ENCODE measurements at regions not wholly inside any gene's neighbourhood (a gene's known extent, or its start where the extent isn't known, plus 50 kb on each side); places are given as distances from the start of the nearest gene placed in this dataset.

GRCh38 chr12:34526946-34527345 is 504.6 kb downstream of the ALG10 start:
- H3K36me3 Mint-ChIP-seq (ENCODE audit: low read depth), result no peaks in the 10 kb centered on the region
- no peaks in the 10 kb centered on the region for H3K4me1 Mint-ChIP-seq (ENCODE audit: low read depth)
- peaks cover 80% of the 10 kb centered on the region for H3K9me3 Mint-ChIP-seq
- no peak overlapping the region for H3K4me3 Mint-ChIP-seq
- H3K27me3 Mint-ChIP-seq, result no peaks in the 10 kb centered on the region
- intact Hi-C loops (cut with micrococcal nuclease), result no loop called here
- H3K27ac Mint-ChIP-seq, result no peak overlapping the region

- Mint-ChIP-seq H3K36me3 (ENCODE audit: low read depth) (no peaks in the 10 kb centered on the region), H3K4me3 (no peak overlapping the region), H3K27ac (no peak overlapping the region), H3K9me3 (peaks cover 91% of the 10 kb centered on the region), H3K27me3 (no peaks in the 10 kb centered on the region), H3K4me1 (ENCODE audit: low read depth) (no peaks in the 10 kb centered on the region)
- intact Hi-C loops (cut with micrococcal nuclease), result no loop called here
These were observed 525.0 kb downstream of the ALG10 start for GRCh38 chr12:34547276-34547675.

- Mint-ChIP-seq H3K4me3 (no peak overlapping the region), H3K9me3 (peaks cover 95% of the 10 kb centered on the region), H3K27ac (no peak overlapping the region), H3K27me3 (no peaks in the 10 kb centered on the region), H3K36me3 (ENCODE audit: low read depth) (no peaks in the 10 kb centered on the region), H3K4me1 (ENCODE audit: low read depth) (no peaks in the 10 kb centered on the region)
- intact Hi-C loops (cut with micrococcal nuclease), result no loop called here
These were observed 569.7 kb downstream of the ALG10 start for GRCh38 chr12:34591966-34592365.

- Mint-ChIP-seq H3K27ac (no peak overlapping the region), H3K27me3 (no peaks in the 10 kb centered on the region), H3K9me3 (peaks cover 99% of the 10 kb centered on the region), H3K4me1 (ENCODE audit: low read depth) (no peaks in the 10 kb centered on the region), H3K4me3 (no peak overlapping the region), H3K36me3 (ENCODE audit: low read depth) (no peaks in the 10 kb centered on the region)
- intact Hi-C loops (cut with micrococcal nuclease), result no loop called here
These were observed 573.7 kb downstream of the ALG10 start for GRCh38 chr12:34595749-34596733.

GRCh38 chr12:34597548-34598351 is 575.5 kb downstream of the ALG10 start:
- intact Hi-C loops (cut with micrococcal nuclease), result no loop called here
- Mint-ChIP-seq H3K9me3 (peaks cover 99% of the 10 kb centered on the region), H3K36me3 (ENCODE audit: low read depth) (no peaks in the 10 kb centered on the region), H3K27me3 (no peaks in the 10 kb centered on the region), H3K27ac (no peak overlapping the region), H3K4me3 (no peak overlapping the region), H3K4me1 (ENCODE audit: low read depth) (no peaks in the 10 kb centered on the region)

GRCh38 chr12:34598352-34598827 is 576.1 kb downstream of the ALG10 start:
- H3K27ac Mint-ChIP-seq, result no peak overlapping the region
- H3K4me1 Mint-ChIP-seq (ENCODE audit: low read depth), result no peaks in the 10 kb centered on the region
- H3K36me3 Mint-ChIP-seq (ENCODE audit: low read depth), result no peaks in the 10 kb centered on the region
- intact Hi-C loops (cut with micrococcal nuclease), result no loop called here
- no peaks in the 10 kb centered on the region for H3K27me3 Mint-ChIP-seq
- H3K4me3 Mint-ChIP-seq, result no peak overlapping the region
- peaks cover 100% of the 10 kb centered on the region for H3K9me3 Mint-ChIP-seq

- peaks cover 100% of the 10 kb centered on the region for H3K9me3 Mint-ChIP-seq
- H3K4me1 Mint-ChIP-seq (ENCODE audit: low read depth), result no peaks in the 10 kb centered on the region
- no peaks in the 10 kb centered on the region for H3K27me3 Mint-ChIP-seq
- H3K27ac Mint-ChIP-seq, result no peak overlapping the region
- intact Hi-C loops (cut with micrococcal nuclease), result no loop called here
- H3K4me3 Mint-ChIP-seq, result no peak overlapping the region
- H3K36me3 Mint-ChIP-seq (ENCODE audit: low read depth), result no peaks in the 10 kb centered on the region
These were observed 576.7 kb downstream of the ALG10 start for GRCh38 chr12:34598851-34599529.

- no peaks in the 10 kb centered on the region for H3K27me3 Mint-ChIP-seq
- no peaks in the 10 kb centered on the region for H3K36me3 Mint-ChIP-seq (ENCODE audit: low read depth)
- H3K9me3 Mint-ChIP-seq, result peaks cover 100% of the 10 kb centered on the region
- no peak overlapping the region for H3K27ac Mint-ChIP-seq
- no peak overlapping the region for H3K4me3 Mint-ChIP-seq
- intact Hi-C loops (cut with micrococcal nuclease), result no loop called here
- no peaks in the 10 kb centered on the region for H3K4me1 Mint-ChIP-seq (ENCODE audit: low read depth)
These were observed 577.5 kb downstream of the ALG10 start for GRCh38 chr12:34599530-34600513.

GRCh38 chr12:34600592-34601462 is 578.5 kb downstream of the ALG10 start:
- Mint-ChIP-seq H3K27ac (no peak overlapping the region), H3K4me3 (no peak overlapping the region), H3K9me3 (peaks cover 100% of the 10 kb centered on the region)

GRCh38 chr12:34601689-34602088 is 579.4 kb downstream of the ALG10 start:
- Mint-ChIP-seq H3K36me3 (ENCODE audit: low read depth) (no peaks in the 10 kb centered on the region), H3K4me3 (no peak overlapping the region), H3K4me1 (ENCODE audit: low read depth) (no peaks in the 10 kb centered on the region), H3K9me3 (peaks cover 100% of the 10 kb centered on the region), H3K27ac (no peak overlapping the region), H3K27me3 (no peaks in the 10 kb centered on the region)
- intact Hi-C loops (cut with micrococcal nuclease), result no loop called here

More at GRCh38 chr12:34600592-34601462, 578.5 kb downstream of the ALG10 start:
- no peaks in the 10 kb centered on the region for H3K27me3 Mint-ChIP-seq
- intact Hi-C loops (cut with micrococcal nuclease), result no loop called here
- H3K4me1 Mint-ChIP-seq (ENCODE audit: low read depth), result no peaks in the 10 kb centered on the region
- no peaks in the 10 kb centered on the region for H3K36me3 Mint-ChIP-seq (ENCODE audit: low read depth)

GRCh38 chr12:34602213-34602940 is 580.1 kb downstream of the ALG10 start:
- no peaks in the 10 kb centered on the region for H3K4me1 Mint-ChIP-seq (ENCODE audit: low read depth)
- H3K4me3 Mint-ChIP-seq, result no peak overlapping the region
- intact Hi-C loops (cut with micrococcal nuclease), result no loop called here
- peaks cover 100% of the 10 kb centered on the region for H3K9me3 Mint-ChIP-seq
- no peak overlapping the region for H3K27ac Mint-ChIP-seq
- no peaks in the 10 kb centered on the region for H3K27me3 Mint-ChIP-seq
- no peaks in the 10 kb centered on the region for H3K36me3 Mint-ChIP-seq (ENCODE audit: low read depth)
